ENCODE measurements at regions not wholly inside any gene's neighbourhood (a gene's known extent, or its start where the extent isn't known, plus 50 kb on each side); places are given as distances from the start of the nearest gene placed in this dataset.

DNA sequence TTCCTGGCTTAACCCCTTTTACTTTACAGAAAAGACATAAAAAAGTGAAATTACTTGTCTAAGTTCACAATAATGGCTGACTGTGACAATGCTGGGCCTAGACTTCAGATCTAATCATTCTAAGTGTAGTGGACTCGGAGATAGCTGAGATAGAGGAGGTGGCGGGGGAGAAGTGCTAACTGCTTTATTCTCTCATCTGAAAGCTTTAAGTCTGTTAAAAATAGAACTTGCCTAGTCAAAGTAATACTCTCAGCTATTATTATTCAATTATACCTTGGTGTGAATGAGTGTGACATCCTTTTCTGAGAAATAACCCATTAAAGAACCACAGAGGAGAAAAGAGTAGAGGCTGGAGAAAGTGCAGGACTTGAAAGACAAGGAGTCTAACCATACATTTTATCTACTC lies 96.1 kb upstream of the OLIG2 start:
- WGBS, 2 experiments (ENCODE audit: extremely low coverage in 1 of 2, insufficient coverage in 1 of 2, insufficient read length in 1 of 2, insufficient replicate concordance in 2 of 2, low coverage in 1 of 2, low lambda C conversion rate in 2 of 2, missing lambda C conversion rate in 1 of 2) = 95% methylated on average over 2 of the region's 2 CpGs; no CpG with 5 or more reads in 1 of the 2 experiments
- Histone ChIP-seq H4K91ac (replicated peaks; ENCODE audit: insufficient read length, low read length) (no peak overlapping the region), H3K56ac (replicated peaks; ENCODE audit: insufficient read length, low read depth, low read length) (no peak overlapping the region), H4K20me1 (replicated peaks in 1 of 2; ENCODE audit: control insufficient read depth in 1 of 2, insufficient read depth in 2 of 2, low read length in 2 of 2) (no peaks in the 10 kb centered on the region), H3K23ac (ENCODE audit: insufficient read length) (no peak overlapping the region), H3K4me1 (replicated peaks in 1 of 4; ENCODE audit: control insufficient read depth in 3 of 4, insufficient read depth in 4 of 4, low read length in 3 of 4) (peaks cover 0 to 3% (median 0%) of the 10 kb centered on the region in 4 experiments; a peak in 1 of 7 replicates), H2AK5ac (ENCODE audit: low read depth, low read length) (no peak overlapping the region), H3K4me2 (ENCODE audit: insufficient read depth in 1 of 2, low read depth in 2 of 2, low read length in 2 of 2) (no peak overlapping the region), H2BK20ac (ENCODE audit: low read length) (no peak overlapping the region), H3K4ac (replicated peaks; ENCODE audit: insufficient read length, low read depth, low read length) (no peak overlapping the region), H3K79me1 (ENCODE audit: low read depth, low read length) (no peaks in the 10 kb centered on the region), H3K9ac (replicated peaks in 1 of 4; ENCODE audit: extremely low read depth in 1 of 4, low read depth in 3 of 4, low read length in 3 of 4) (no peak overlapping the region), H3K79me2 (ENCODE audit: control insufficient read depth in 1 of 2, insufficient read depth in 2 of 2, low read length in 2 of 2) (no peaks in the 10 kb centered on the region), H3K9me3 (ENCODE audit: insufficient read depth in 2 of 2, low read depth in 1 of 2, low read length in 1 of 2) (no peaks in the 10 kb centered on the region; a peak in 1 of 4 replicates), H2BK12ac (ENCODE audit: low read depth, low read length) (no peak overlapping the region), H2BK15ac (ENCODE audit: low read length) (no peak overlapping the region), H3K14ac (ENCODE audit: insufficient read length) (no peak overlapping the region), H3K4me3 (ENCODE audit: extremely low read depth in 1 of 4, insufficient read depth in 2 of 4, low read depth in 3 of 4, low read length in 4 of 4) (no peak overlapping the region), H3K27me3 (replicated peaks in 1 of 4; ENCODE audit: control insufficient read depth in 3 of 4, extremely low read depth in 1 of 4, insufficient read depth in 3 of 4, low read length in 3 of 4) (no peaks in the 10 kb centered on the region; a peak in 1 of 7 replicates), H3K23me2 (ENCODE audit: low read depth, low read length) (no peaks in the 10 kb centered on the region), H4K8ac (ENCODE audit: extremely low read depth, insufficient read depth, low read length) (no peak overlapping the region), H2BK5ac (ENCODE audit: low read depth, low read length) (no peak overlapping the region), H2BK120ac (replicated peaks; ENCODE audit: low read depth, low read length) (no peak overlapping the region), H4K5ac (ENCODE audit: insufficient read length, low read depth, low read length) (no peak overlapping the region), H3K18ac (ENCODE audit: extremely low read depth, low read length) (no peak overlapping the region), H3K27ac (ENCODE audit: low read depth, low read length) (no peak overlapping the region), H3K36me3 (ENCODE audit: control insufficient read depth in 2 of 4, insufficient read depth in 4 of 4, low read length in 3 of 4) (no peaks in the 10 kb centered on the region), H2AFZ (ENCODE audit: low read length) (no peak overlapping the region)
- TF ChIP-seq TBP (IDR thresholded peaks at IDR 0.05; ENCODE audit: low read depth, low read length) (no peak), TAF1 (IDR thresholded peaks at IDR 0.05; ENCODE audit: low read depth, low read length) (no peak), RXRA (IDR thresholded peaks at IDR 0.05; ENCODE audit: insufficient read depth, low read depth, low read length) (no peak), SIN3A (conservative IDR thresholded peaks at IDR 0.05 in 1 of 2, IDR thresholded peaks at IDR 0.05 in 1 of 2; ENCODE audit: low read depth in 1 of 2, low read length in 2 of 2) (no peak), CTCF (IDR thresholded peaks at IDR 0.05; ENCODE audit: control extremely low read depth in 1 of 3, insufficient read depth in 1 of 3, low read depth in 1 of 3, low read length in 3 of 3) (no peak), TAF7 (optimal IDR thresholded peaks at IDR 0.05; ENCODE audit: borderline replicate concordance, low read depth, low read length) (no peak)
- DNase-seq (ENCODE audit: low read depth in 1 of 2, low spot score in 2 of 2) (no peak), FAIRE-seq (no peak)
- CTCF ChIA-PET (ENCODE audit: partially characterized antibody) = interaction anchor here (2.9 kb wide), 1 partner anchor 11 kb away, joined by 17 read pairs; no protein-coding TSS in a partner anchor
- POLR2A ChIA-PET (ENCODE audit: partially characterized antibody) = no interaction called here
